ENCODE measurements at regions not wholly inside any gene's neighbourhood (a gene's known extent, or its start where the extent isn't known, plus 50 kb on each side); places are given as distances from the start of the nearest gene placed in this dataset.

- TF ChIP-seq ATF2 (IDR thresholded peaks at IDR 0.05; ENCODE audit: low read length), result no peak
Measured at GRCh38 chr5:18048449-18048848, 414.2 kb downstream of the TAF11L14 start (continued).

Data from H1 (cell line).